ENCODE measurements at regions not wholly inside any gene's neighbourhood (a gene's known extent, or its start where the extent isn't known, plus 50 kb on each side); places are given as distances from the start of the nearest gene placed in this dataset.

- TF ChIP-seq EP300 (IDR thresholded peaks at IDR 0.05; ENCODE audit: low read length): no peak
- no peak for TF ChIP-seq IRF1 (CRISPR knock-in tag; IDR thresholded peaks at IDR 0.05; ENCODE audit: borderline replicate concordance)
- no peak for TF ChIP-seq PRDM10 (IDR thresholded peaks at IDR 0.05; ENCODE audit: partially characterized antibody)
- TF ChIP-seq E2F6 (IDR thresholded peaks at IDR 0.05; ENCODE audit: borderline replicate concordance in 1 of 2, extremely low read depth in 1 of 2, insufficient read depth in 1 of 2, insufficient read length in 1 of 2, low read depth in 1 of 2, low read length in 1 of 2, poor library complexity in 1 of 2, severe bottlenecking in 1 of 2): no peak
Observed at GRCh38 chr9:73080110-73080694, 71.5 kb upstream of the ANXA1 start.
